Endothelial cell of umbilical vein (primary cell): ENCODE measurements at regions not wholly inside any gene's neighbourhood (a gene's known extent, or its start where the extent isn't known, plus 50 kb on each side); places are given as distances from the start of the nearest gene placed in this dataset.

Experiments used
- BruUV-seq: library from RNA; stranded (reverse); fragments of 400-500 nt; replicated peaks from 2 replicates; lab custom pipeline; 2021; lab: Mats Ljungman, UMichigan
- CTCF ChIA-PET: fragments of 300-600, 350-600 bp; sonication (Branson Sonifier 250); formaldehyde crosslinking; loops from one replicate; lab custom pipeline; 2021; ENCODE audit warnings: antibody characterized with exemption, inconsistent platforms; lab: Charles Lee
- POLR2A ChIA-PET: fragments of 300-600, 350-600 bp; sonication (Branson Sonifier 250); formaldehyde crosslinking; loops from one replicate; lab custom pipeline; 2021; ENCODE audit warnings: antibody characterized with exemption, inconsistent platforms; lab: Charles Lee
- DNase-seq: peaks from one replicate; pipeline ENCODE4 v3.0.0-alpha.2; 2011; ENCODE audit warnings: low read depth, low spot score
- FAIRE-seq: peaks from 2 replicates; lab custom pipeline; 2011; peaks lifted over from hg19 to GRCh38; lab: Jason Lieb, UNC
- H2AFZ ChIP-seq: 2 replicates; pipeline ENCODE4 v1.6.0; 2012; ENCODE audit warnings: low read depth, low read length, control low read depth, inconsistent platforms
- H3K27ac ChIP-seq: 2 replicates; pipeline ENCODE4 v1.5.1; 2011; ENCODE audit warnings: low read depth, mild to moderate bottlenecking, control low read depth, low read length, moderate library complexity; ENCODE audit not compliant: insufficient read depth
- H3K27me3 ChIP-seq, 2 experiments: 2 replicates each; pipeline versions ENCODE4 v1.6.0 to v1.6.1; 2011; ENCODE audit warnings: low read length in 2 of 2, mixed read lengths in 1 of 2; ENCODE audit not compliant: control insufficient read depth in 2 of 2, insufficient read depth in 2 of 2
- H3K36me3 ChIP-seq, 2 experiments: 2 replicates in 1 of 2; 3 replicates in 1 of 2; pipeline ENCODE4 v1.5.1; 2011; ENCODE audit warnings: low read length in 2 of 2, mild to moderate bottlenecking in 1 of 2, moderate library complexity in 1 of 2; ENCODE audit not compliant: control insufficient read depth in 2 of 2, insufficient read depth in 2 of 2; ENCODE audit errors: extremely low read depth in 1 of 2
- H3K4me1 ChIP-seq: 3 replicates; pipeline ENCODE4 v1.5.1; 2011; ENCODE audit warnings: mild to moderate bottlenecking, low read length; ENCODE audit not compliant: control insufficient read depth, insufficient read depth; ENCODE audit errors: extremely low read depth
- H3K4me2 ChIP-seq: 2 replicates; pipeline ENCODE4 v1.6.1; 2011; ENCODE audit warnings: low read length, control low read depth, mixed read lengths; ENCODE audit not compliant: insufficient read depth
- H3K4me3 ChIP-seq, 3 experiments: fragments of 200-600 bp in 1 of 3; sonication (generic), shearing (Covaris generic) in 1 of 3; replicated peaks in 1 of 3; 2 replicates each; pipeline ENCODE4 v1.5.1; 2011 to 2016; ENCODE audit warnings: control low read depth in 3 of 3, low read length in 3 of 3, mild to moderate bottlenecking in 2 of 3, inconsistent platforms in 1 of 3, low read depth in 1 of 3, moderate library complexity in 1 of 3; ENCODE audit not compliant: insufficient read depth in 1 of 3
- H3K79me2 ChIP-seq: 2 replicates; pipeline ENCODE4 v1.6.0; 2012; ENCODE audit warnings: low read length, inconsistent platforms; ENCODE audit not compliant: control insufficient read depth, insufficient read depth
- H3K9ac ChIP-seq: replicated peaks from 2 replicates; pipeline ENCODE3; 2011; ENCODE audit warnings: low read length, control low read depth; ENCODE audit not compliant: insufficient read depth; ENCODE audit errors: extremely low read depth
- H3K9me1 ChIP-seq: replicated peaks from 3 replicates; pipeline ENCODE4 v1.6.0; 2011; ENCODE audit warnings: mild to moderate bottlenecking, low read length; ENCODE audit not compliant: control insufficient read depth, insufficient read depth; ENCODE audit errors: extremely low read depth
- H3K9me3 ChIP-seq: replicated peaks from 2 replicates; pipeline ENCODE4 v1.5.1; 2012; ENCODE audit warnings: low read length, inconsistent platforms; ENCODE audit not compliant: control insufficient read depth, insufficient read depth
- H4K20me1 ChIP-seq: replicated peaks from 2 replicates; pipeline ENCODE3; 2011; ENCODE audit warnings: mild to moderate bottlenecking, low read length; ENCODE audit not compliant: control insufficient read depth, insufficient read depth; ENCODE audit errors: extremely low read depth
- EZH2 ChIP-seq: IDR thresholded peaks from 2 replicates; pipeline ENCODE4 v1.6.1; 2012; ENCODE audit warnings: borderline replicate concordance, low read depth, mild to moderate bottlenecking, moderate library complexity, low read length, inconsistent platforms; ENCODE audit not compliant: severe bottlenecking
- FOS ChIP-seq: IDR thresholded peaks from 2 replicates; pipeline ENCODE4 v1.6.1; 2011; ENCODE audit warnings: mild to moderate bottlenecking, low read length, moderate library complexity, borderline replicate concordance; ENCODE audit not compliant: insufficient read depth
- GATA2 ChIP-seq: IDR thresholded peaks from 2 replicates; pipeline ENCODE4 v1.7.0; 2011; ENCODE audit warnings: low read depth, mild to moderate bottlenecking, moderate library complexity, mixed read lengths, low read length; ENCODE audit not compliant: insufficient read length, insufficient read depth
- JUN ChIP-seq: IDR thresholded peaks from 2 replicates; pipeline ENCODE4 v1.6.1; 2011; ENCODE audit warnings: borderline replicate concordance, low read depth; ENCODE audit not compliant: insufficient read length, insufficient read depth
- MYC ChIP-seq: IDR thresholded peaks from one replicate; pipeline ENCODE4 v1.6.1; 2011; ENCODE audit warnings: mild to moderate bottlenecking, low read depth, low read length
- POLR2A ChIP-seq: IDR thresholded peaks from 2 replicates; pipeline ENCODE4 v1.6.1; 2012; ENCODE audit warnings: low read depth, mild to moderate bottlenecking, control low read depth, low read length
- POLR2AphosphoS5 ChIP-seq: IDR thresholded peaks from 2 replicates; pipeline ENCODE4 v1.6.1; 2012; ENCODE audit warnings: low read depth, mild to moderate bottlenecking, control low read depth, low read length, moderate library complexity; ENCODE audit not compliant: insufficient read depth
- dilution Hi-C: fragments of 300-500 bp; cut with MboI; formaldehyde crosslinking; loops from one replicate; pipeline ENCODE4 v1.15.0; 2019; ENCODE audit warnings: low sequenced_read_pairs; ENCODE audit not compliant: extremely low pct_ligation_motif_present
- intact Hi-C: fragments of 100-400 bp; cut with micrococcal nuclease; formaldehyde crosslinking; loops from one replicate; pipeline ENCODE4 v1.10.0; 2022
- TF ChIP-seq, protein P1 (sequence below), 2 donors: IDR thresholded peaks; 1 replicate in 1 of 2; 2 replicates in 1 of 2; pipeline ENCODE4 v1.5.1; 2011; ENCODE audit warnings: low read length in 2 of 2, mild to moderate bottlenecking in 2 of 2, moderate library complexity in 2 of 2, control low read depth in 1 of 2, inconsistent platforms in 1 of 2, low read depth in 1 of 2; ENCODE audit not compliant: insufficient read depth in 1 of 2; ENCODE audit errors: extremely low read depth in 1 of 2
- TF ChIP-seq, protein P2 (sequence below): IDR thresholded peaks from 2 replicates; pipeline ENCODE4 v1.6.1; 2011; ENCODE audit not compliant: insufficient read depth, insufficient read length

DNA sequence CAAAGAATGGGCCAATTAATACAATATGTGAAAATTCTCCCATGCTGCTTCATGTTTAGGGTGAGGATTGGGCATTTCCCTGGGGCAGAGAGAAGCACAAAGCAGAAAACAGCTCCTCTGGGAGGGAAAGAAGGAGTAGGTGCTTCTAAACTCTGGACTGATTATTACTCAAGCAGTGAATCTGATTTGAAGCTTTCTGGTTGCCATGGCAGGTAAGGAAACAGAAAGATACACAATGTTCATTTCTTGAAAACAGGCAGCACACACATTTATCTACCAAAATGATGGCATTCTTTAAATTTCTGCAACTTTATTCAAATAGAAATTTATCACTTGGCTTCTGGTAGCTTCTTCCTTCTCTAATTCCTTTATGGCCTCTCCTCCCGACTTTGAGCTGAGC is 305.4 kb upstream of the CHD6 start:
- Histone ChIP-seq H3K4me2 (no peak overlapping the region), H3K4me3 (no peak overlapping the region), H3K79me2 (no peaks in the 10 kb centered on the region), H3K9ac (no peak overlapping the region), H3K27ac (no peak overlapping the region), H3K9me3 (no peaks in the 10 kb centered on the region), H3K27me3 (no peaks in the 10 kb centered on the region), H3K4me1 (no peaks in the 10 kb centered on the region), H3K9me1 (no peaks in the 10 kb centered on the region), H4K20me1 (no peaks in the 10 kb centered on the region), H2AFZ (no peak overlapping the region), H3K36me3 (no peaks in the 10 kb centered on the region)
- TF ChIP-seq POLR2AphosphoS5, result no peak
- TF ChIP-seq EZH2, result no peak
- TF ChIP-seq FOS, result no peak
- TF ChIP-seq, protein P1, sequence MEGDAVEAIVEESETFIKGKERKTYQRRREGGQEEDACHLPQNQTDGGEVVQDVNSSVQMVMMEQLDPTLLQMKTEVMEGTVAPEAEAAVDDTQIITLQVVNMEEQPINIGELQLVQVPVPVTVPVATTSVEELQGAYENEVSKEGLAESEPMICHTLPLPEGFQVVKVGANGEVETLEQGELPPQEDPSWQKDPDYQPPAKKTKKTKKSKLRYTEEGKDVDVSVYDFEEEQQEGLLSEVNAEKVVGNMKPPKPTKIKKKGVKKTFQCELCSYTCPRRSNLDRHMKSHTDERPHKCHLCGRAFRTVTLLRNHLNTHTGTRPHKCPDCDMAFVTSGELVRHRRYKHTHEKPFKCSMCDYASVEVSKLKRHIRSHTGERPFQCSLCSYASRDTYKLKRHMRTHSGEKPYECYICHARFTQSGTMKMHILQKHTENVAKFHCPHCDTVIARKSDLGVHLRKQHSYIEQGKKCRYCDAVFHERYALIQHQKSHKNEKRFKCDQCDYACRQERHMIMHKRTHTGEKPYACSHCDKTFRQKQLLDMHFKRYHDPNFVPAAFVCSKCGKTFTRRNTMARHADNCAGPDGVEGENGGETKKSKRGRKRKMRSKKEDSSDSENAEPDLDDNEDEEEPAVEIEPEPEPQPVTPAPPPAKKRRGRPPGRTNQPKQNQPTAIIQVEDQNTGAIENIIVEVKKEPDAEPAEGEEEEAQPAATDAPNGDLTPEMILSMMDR (IDR thresholded peaks at IDR 0.05; ENCODE audit: extremely low read depth in 1 of 2, insufficient read depth in 1 of 2, low read depth in 1 of 2, low read length in 2 of 2), result no peak
- no peak for TF ChIP-seq GATA2
- no peak for TF ChIP-seq POLR2A
- dilution Hi-C loops, result no loop called here
- intact Hi-C loops, result no loop called here
- ChIA-PET POLR2A (no interaction called here), CTCF (no interaction called here)
- BruUV-seq, result no TSS peak
- no peak for DNase-seq
- no peak for FAIRE-seq

DNA sequence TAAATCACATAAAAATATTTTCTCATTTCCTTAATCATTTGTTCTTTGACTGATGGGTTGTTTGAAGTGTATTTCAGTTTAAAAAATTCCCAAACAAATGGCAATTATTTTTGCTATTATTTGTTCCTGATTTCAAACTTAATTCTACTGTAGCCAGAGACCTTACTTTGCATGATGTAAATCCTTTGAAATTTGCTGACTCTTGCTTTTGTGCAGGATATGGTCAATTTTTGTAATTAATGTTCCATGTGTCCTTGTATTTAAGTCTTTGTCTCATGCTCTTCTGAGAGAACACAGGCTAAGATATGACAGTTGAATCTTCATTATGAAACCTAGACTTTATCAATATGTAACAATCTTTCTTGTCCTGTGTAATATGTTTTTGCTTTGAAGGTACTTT is 295.0 kb upstream of the CHD6 start:
- H3K27ac ChIP-seq, result no peak overlapping the region
- DNase-seq (no peak), FAIRE-seq (no peak)
- H3K4me3 ChIP-seq, result no peak overlapping the region
- dilution Hi-C loops (no loop called here), intact Hi-C loops (no loop called here)
- no peaks in the 10 kb centered on the region for H4K20me1 ChIP-seq
- H3K4me1 ChIP-seq, result no peaks in the 10 kb centered on the region
- no TSS peak for BruUV-seq
- no peaks in the 10 kb centered on the region for H3K9me1 ChIP-seq
- H3K36me3 ChIP-seq, result no peaks in the 10 kb centered on the region
- no peak overlapping the region for H3K9ac ChIP-seq
- no peaks in the 10 kb centered on the region for H3K27me3 ChIP-seq
- no peak overlapping the region for H3K4me2 ChIP-seq
- H2AFZ ChIP-seq, result no peak overlapping the region
- no peaks in the 10 kb centered on the region for H3K9me3 ChIP-seq
- TF ChIP-seq POLR2AphosphoS5 (no peak), EZH2 (no peak), POLR2A (no peak), FOS (no peak), JUN (no peak), MYC (no peak), GATA2 (no peak)
- TF ChIP-seq, protein P2, sequence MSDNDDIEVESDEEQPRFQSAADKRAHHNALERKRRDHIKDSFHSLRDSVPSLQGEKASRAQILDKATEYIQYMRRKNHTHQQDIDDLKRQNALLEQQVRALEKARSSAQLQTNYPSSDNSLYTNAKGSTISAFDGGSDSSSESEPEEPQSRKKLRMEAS, result no peak
- TF ChIP-seq, protein P1 (IDR thresholded peaks at IDR 0.05; ENCODE audit: extremely low read depth in 1 of 2, insufficient read depth in 1 of 2, low read depth in 1 of 2, low read length in 2 of 2), result no peak
- H3K79me2 ChIP-seq, result no peaks in the 10 kb centered on the region
- ChIA-PET POLR2A (no interaction called here), CTCF (no interaction called here)
